ENCODE measurements at regions not wholly inside any gene's neighbourhood (a gene's known extent, or its start where the extent isn't known, plus 50 kb on each side); places are given as distances from the start of the nearest gene placed in this dataset.

- in situ Hi-C loops (cut with MboI; ENCODE audit: low pct_unique_long_range_greater_than_20kb in 2 of 9, low sequenced_read_pairs in 9 of 9, unreplicated experiment in 9 of 9), result no loop called here
- Histone ChIP-seq H3K27ac (no peak overlapping the region), H3K4me1 (replicated peaks in 1 of 2) (peaks cover 0 to 4% of the 10 kb centered on the region in 2 donors), H3K4me3 (no peak overlapping the region)
- 80 to 100% (median 98%) methylated on average over 1 to 2 of the region's 2 CpGs for WGBS, 10 experiments
- no peak for ATAC-seq (replicated peaks in 6 of 8)
Observed at GRCh38 chr7:47152307-47152706, 429.6 kb downstream of the TNS3 start.

GRCh38 chr7:47150497-47151260 lies 431.2 kb downstream of the TNS3 start:
- H3K4me3 ChIP-seq, result no peak overlapping the region
- H3K4me1 ChIP-seq (replicated peaks in 1 of 2), result peaks cover 0 to 4% of the 10 kb centered on the region in 2 donors
- 0 to 95% (median 70%) methylated on average over 1 to 4 of the region's 4 CpGs; no CpG with 5 or more reads in 1 of the 10 experiments for WGBS, 10 experiments
- no peak overlapping the region for H3K27ac ChIP-seq
- in situ Hi-C loops (cut with MboI; ENCODE audit: low pct_unique_long_range_greater_than_20kb in 2 of 9, low sequenced_read_pairs in 9 of 9, unreplicated experiment in 9 of 9), result no loop called here
- no peak for ATAC-seq (replicated peaks in 6 of 8)

GRCh38 chr7:47149971-47150370 lies 431.9 kb downstream of the TNS3 start:
- in situ Hi-C loops (cut with MboI; ENCODE audit: low pct_unique_long_range_greater_than_20kb in 2 of 9, low sequenced_read_pairs in 9 of 9, unreplicated experiment in 9 of 9), result no loop called here
- H3K4me3 ChIP-seq, result no peak overlapping the region
- H3K4me1 ChIP-seq (replicated peaks in 1 of 2), result peaks cover 0 to 4% of the 10 kb centered on the region in 2 donors
- no peak overlapping the region for H3K27ac ChIP-seq
- no peak for ATAC-seq (replicated peaks in 6 of 8)
- WGBS, 10 experiments, result 71 to 100% (median 92%) methylated on average over 1 to 4 of the region's 4 CpGs; no CpG with 5 or more reads in 1 of the 10 experiments

- H3K4me1 ChIP-seq (replicated peaks in 1 of 2), result peaks cover 0 to 4% of the 10 kb centered on the region in 2 donors
- WGBS, 10 experiments, result 67 to 100% (median 91%) methylated on average over 1 to 5 of the region's 6 CpGs; no CpG with 5 or more reads in 5 of the 10 experiments
- ATAC-seq (replicated peaks in 6 of 8), result peak in 3 of 8 experiments; percentile 19 to 67 (median 62)
- in situ Hi-C loops (cut with MboI; ENCODE audit: low pct_unique_long_range_greater_than_20kb in 2 of 9, low sequenced_read_pairs in 9 of 9, unreplicated experiment in 9 of 9), result no loop called here
- H3K4me3 ChIP-seq, result no peak overlapping the region
- no peak overlapping the region for H3K27ac ChIP-seq
Observed at GRCh38 chr7:47149208-47149839, 432.6 kb downstream of the TNS3 start.

GRCh38 chr7:47148536-47149207 lies 433.2 kb downstream of the TNS3 start:
- Histone ChIP-seq H3K27ac (no peak overlapping the region), H3K4me3 (no peak overlapping the region), H3K4me1 (replicated peaks in 1 of 2) (peaks cover 0 to 3% of the 10 kb centered on the region in 2 donors)
- WGBS, 10 experiments, result 0 to 100% (median 80%) methylated on average over 1 to 5 of the region's 5 CpGs; no CpG with 5 or more reads in 1 of the 10 experiments
- no peak for ATAC-seq (replicated peaks in 6 of 8)
- in situ Hi-C loops (cut with MboI; ENCODE audit: low pct_unique_long_range_greater_than_20kb in 2 of 9, low sequenced_read_pairs in 9 of 9, unreplicated experiment in 9 of 9), result no loop called here

- H3K27ac ChIP-seq, result no peak overlapping the region
- in situ Hi-C loops (cut with MboI; ENCODE audit: low pct_unique_long_range_greater_than_20kb in 2 of 9, low sequenced_read_pairs in 9 of 9, unreplicated experiment in 9 of 9), result no loop called here
- WGBS, 10 experiments, result 0 to 100% (median 79%) methylated on average over 1 to 3 of the region's 3 CpGs; no CpG with 5 or more reads in 1 of the 10 experiments
- ATAC-seq (replicated peaks in 6 of 8), result peak in 2 of 8 experiments; percentile 78 to 86
- no peaks in the 10 kb centered on the region for H3K4me1 ChIP-seq (replicated peaks in 1 of 2)
- H3K4me3 ChIP-seq, result no peak overlapping the region
Observed at GRCh38 chr7:47147213-47147631, 434.7 kb downstream of the TNS3 start.

GRCh38 chr7:47145982-47146381 lies 435.9 kb downstream of the TNS3 start:
- in situ Hi-C loops (cut with MboI; ENCODE audit: low pct_unique_long_range_greater_than_20kb in 2 of 9, low sequenced_read_pairs in 9 of 9, unreplicated experiment in 9 of 9), result no loop called here
- no peak for ATAC-seq (replicated peaks in 6 of 8)
- Histone ChIP-seq H3K27ac (no peak overlapping the region), H3K4me3 (no peak overlapping the region), H3K4me1 (replicated peaks in 1 of 2) (no peaks in the 10 kb centered on the region)
- 0 to 54% (median 39%) methylated on average over 1 of the region's 1 CpG; no CpG with 5 or more reads in 2 of the 10 experiments for WGBS, 10 experiments

- no peak overlapping the region for H3K4me3 ChIP-seq
- no peak overlapping the region for H3K27ac ChIP-seq
- in situ Hi-C loops (cut with MboI; ENCODE audit: low pct_unique_long_range_greater_than_20kb in 2 of 9, low sequenced_read_pairs in 9 of 9, unreplicated experiment in 9 of 9), result no loop called here
- WGBS, 10 experiments, result 0 to 100% (median 60%) methylated on average over 1 of the region's 1 CpG; no CpG with 5 or more reads in 2 of the 10 experiments
- peak in 1 of 8 experiments; percentile 21 for ATAC-seq (replicated peaks in 6 of 8)
- no peaks in the 10 kb centered on the region for H3K4me1 ChIP-seq (replicated peaks in 1 of 2)
Observed at GRCh38 chr7:47145186-47145725, 436.7 kb downstream of the TNS3 start.

GRCh38 chr7:47143339-47143738 lies 438.6 kb downstream of the TNS3 start:
- H3K4me1 ChIP-seq (replicated peaks in 1 of 2), result no peaks in the 10 kb centered on the region
- peak in 1 of 8 experiments; percentile 67 for ATAC-seq (replicated peaks in 6 of 8)
- no peak overlapping the region for H3K4me3 ChIP-seq
- no peak overlapping the region for H3K27ac ChIP-seq
- in situ Hi-C loops (cut with MboI; ENCODE audit: low pct_unique_long_range_greater_than_20kb in 2 of 9, low sequenced_read_pairs in 9 of 9, unreplicated experiment in 9 of 9), result no loop called here
- WGBS, 10 experiments, result 0 to 100% (median 88%) methylated on average over 1 of the region's 1 CpG; no CpG with 5 or more reads in 2 of the 10 experiments

- in situ Hi-C loops (cut with MboI; ENCODE audit: low pct_unique_long_range_greater_than_20kb in 2 of 9, low sequenced_read_pairs in 9 of 9, unreplicated experiment in 9 of 9), result no loop called here
- Histone ChIP-seq H3K4me3 (no peak overlapping the region), H3K4me1 (replicated peaks in 1 of 2) (no peaks in the 10 kb centered on the region), H3K27ac (no peak overlapping the region)
- ATAC-seq (replicated peaks in 6 of 8), result no peak
- 0 to 92% (median 83%) methylated on average over 1 of the region's 1 CpG; no CpG with 5 or more reads in 3 of the 10 experiments for WGBS, 10 experiments
Observed at GRCh38 chr7:47142867-47143175, 439.1 kb downstream of the TNS3 start.

- WGBS, 10 experiments, result 18 to 91% (median 77%) methylated on average over 2 to 8 of the region's 10 CpGs
- Histone ChIP-seq H3K27ac (no peak overlapping the region), H3K4me1 (replicated peaks in 1 of 2) (no peaks in the 10 kb centered on the region), H3K4me3 (no peak overlapping the region)
- in situ Hi-C loops (cut with MboI; ENCODE audit: low pct_unique_long_range_greater_than_20kb in 2 of 9, low sequenced_read_pairs in 9 of 9, unreplicated experiment in 9 of 9), result no loop called here
- no peak for ATAC-seq (replicated peaks in 6 of 8)
Observed at GRCh38 chr7:47142169-47142866, 439.6 kb downstream of the TNS3 start.

GRCh38 chr7:47132471-47132870 lies 449.4 kb downstream of the TNS3 start:
- Histone ChIP-seq H3K4me1 (replicated peaks in 1 of 2) (no peaks in the 10 kb centered on the region), H3K27ac (no peak overlapping the region), H3K4me3 (no peak overlapping the region)
- WGBS, 10 experiments, result 56 to 100% (median 100%) methylated on average over 1 of the region's 1 CpG; no CpG with 5 or more reads in 1 of the 10 experiments
- in situ Hi-C loops (cut with MboI; ENCODE audit: low pct_unique_long_range_greater_than_20kb in 2 of 9, low sequenced_read_pairs in 9 of 9, unreplicated experiment in 9 of 9), result no loop called here
- no peak for ATAC-seq (replicated peaks in 6 of 8)

GRCh38 chr7:47128700-47129099 lies 453.2 kb downstream of the TNS3 start:
- Histone ChIP-seq H3K4me1 (replicated peaks in 1 of 2) (no peaks in the 10 kb centered on the region), H3K27ac (no peak overlapping the region), H3K4me3 (no peak overlapping the region)
- no peak for ATAC-seq (replicated peaks in 6 of 8)
- in situ Hi-C loops (cut with MboI; ENCODE audit: low pct_unique_long_range_greater_than_20kb in 2 of 9, low sequenced_read_pairs in 9 of 9, unreplicated experiment in 9 of 9), result no loop called here
